Liver (tissue), 2 donors: ENCODE measurements at regions not wholly inside any gene's neighbourhood (a gene's known extent, or its start where the extent isn't known, plus 50 kb on each side); places are given as distances from the start of the nearest gene placed in this dataset.

Source experiments
- JUND ChIP-seq, 2 donors: IDR thresholded peaks; 2 replicates each; pipeline ENCODE4 v1.6.1; 2016; ENCODE audit warnings: antibody characterized with exemption in 2 of 2
- TAF1 ChIP-seq: conservative IDR thresholded peaks from 2 replicates; pipeline ENCODE4 v1.6.1; 2016; ENCODE audit warnings: antibody characterized with exemption, mild to moderate bottlenecking
- donor health status: healthy.

GRCh38 chr11:42473106-42473505, 838.7 kb upstream of the API5 start:
- TF ChIP-seq JUND (IDR thresholded peaks at IDR 0.05) (no peak), TAF1 (no peak)
